GM20431 (cell line): ENCODE measurements at regions not wholly inside any gene's neighbourhood (a gene's known extent, or its start where the extent isn't known, plus 50 kb on each side); places are given as distances from the start of the nearest gene placed in this dataset.
"Not testable (repeated sequence)": the region's sequence is repeated elsewhere in the genome, so short reads cannot be mapped to it uniquely, and the experiment has no call there.

Experiments used
- in situ Hi-C: fragments of 300-500 bp; cut with MseI, MboI; formaldehyde crosslinking; loops from one replicate; pipeline ENCODE4 v1.15.0; 2020; ENCODE audit warnings: low sequenced_read_pairs; ENCODE audit not compliant: unreplicated experiment

DNA sequence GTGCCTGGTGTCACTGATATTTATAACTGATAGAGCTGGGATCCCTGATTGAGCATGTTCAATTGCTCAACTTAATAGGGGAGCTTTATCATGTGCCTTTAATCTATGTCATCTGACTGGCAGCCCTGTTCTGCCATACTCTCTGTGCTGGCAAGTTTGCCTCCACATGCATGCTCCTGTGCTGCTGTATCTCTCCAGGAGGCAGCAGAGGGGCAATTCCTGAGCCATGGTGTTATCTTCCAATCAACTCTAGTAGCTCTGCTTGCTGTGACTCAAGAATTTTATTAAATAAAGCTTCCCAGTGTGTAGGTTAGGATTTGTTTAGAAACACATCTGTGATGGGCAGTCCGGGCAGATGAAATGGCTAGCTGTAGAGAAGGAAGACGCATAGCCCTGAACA is 642.0 kb downstream of the KIF4B start:
- in situ Hi-C loops: no loop called here

DNA sequence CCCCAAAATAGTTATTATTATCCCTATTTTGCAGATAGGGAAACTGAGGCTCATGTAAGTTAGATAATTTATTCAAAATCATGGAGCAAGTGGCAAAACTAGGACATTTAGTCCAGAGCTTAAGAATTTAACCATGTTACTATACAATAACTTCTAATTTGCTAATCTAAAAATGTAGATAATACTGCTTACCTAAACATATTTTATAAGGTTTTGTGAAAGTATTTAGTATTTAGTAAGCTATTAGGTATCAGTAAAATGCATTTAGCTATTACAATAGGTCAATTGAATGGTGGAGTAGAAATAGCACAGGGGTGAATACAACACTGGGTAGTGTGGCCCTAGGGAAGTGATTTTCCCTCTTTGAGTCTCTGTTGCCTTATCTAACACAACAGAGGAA is 648.3 kb downstream of the KIF4B start:
- in situ Hi-C loops: no loop called here

DNA sequence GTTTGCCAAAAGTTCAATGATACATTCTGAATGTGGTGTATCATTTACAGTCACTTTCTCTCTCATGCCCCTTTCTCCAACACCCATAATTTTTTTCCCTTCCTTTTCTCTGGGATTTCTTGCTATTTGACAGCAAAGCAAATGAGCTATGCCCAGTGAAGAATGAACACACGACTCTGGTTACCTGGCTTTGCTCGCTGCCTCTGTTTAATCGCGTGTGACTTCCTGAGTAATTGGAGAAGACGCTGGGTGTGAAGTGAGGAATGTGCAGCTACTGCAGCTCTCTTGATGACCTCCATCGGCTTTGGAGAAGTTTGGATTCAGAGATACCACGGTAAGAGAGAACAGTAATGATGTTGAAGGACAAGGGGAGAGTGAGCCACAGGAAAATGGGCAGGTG is 651.8 kb downstream of the KIF4B start:
- in situ Hi-C loops: no loop called here

DNA sequence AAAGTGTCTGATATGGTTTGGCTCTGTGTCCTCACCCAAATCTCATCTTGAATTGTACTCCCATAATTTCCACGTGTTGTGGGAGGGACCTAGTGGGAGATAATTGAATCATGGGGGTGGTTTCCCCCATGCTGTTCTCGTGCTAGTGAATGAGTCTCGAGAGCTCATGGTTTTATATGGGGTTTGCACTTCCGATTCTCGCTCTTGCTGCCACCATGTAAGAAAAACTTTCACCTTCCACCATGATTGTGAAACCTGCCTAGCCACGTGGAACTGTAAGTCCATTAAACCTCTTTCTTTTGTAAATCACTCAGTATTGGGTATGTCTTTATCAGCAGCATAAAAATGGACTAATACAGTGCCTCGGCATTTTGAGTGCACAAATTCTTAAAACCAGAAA is 655.0 kb upstream of the SGCD start:
- in situ Hi-C loops: not testable (repeated sequence)

DNA sequence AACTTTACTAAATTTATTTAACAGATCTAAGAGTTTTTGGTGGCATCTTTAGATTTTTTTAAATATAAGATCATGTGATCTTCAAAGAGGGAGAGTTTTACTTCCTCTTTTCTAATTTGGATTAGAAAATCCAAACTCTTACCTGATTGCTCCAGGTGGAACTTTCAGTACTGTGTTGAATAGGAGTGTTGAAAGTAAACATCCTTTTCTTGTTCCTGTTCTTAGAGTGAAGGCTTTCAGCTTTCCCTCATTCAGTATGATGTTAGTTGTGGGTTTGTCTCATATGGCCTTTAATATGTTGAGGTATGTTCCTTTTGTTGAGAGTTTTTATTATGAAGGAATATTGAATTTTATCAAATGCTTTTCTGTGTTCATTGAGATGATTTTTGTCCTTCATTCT is 650.0 kb upstream of the SGCD start:
- in situ Hi-C loops: no loop called here

DNA sequence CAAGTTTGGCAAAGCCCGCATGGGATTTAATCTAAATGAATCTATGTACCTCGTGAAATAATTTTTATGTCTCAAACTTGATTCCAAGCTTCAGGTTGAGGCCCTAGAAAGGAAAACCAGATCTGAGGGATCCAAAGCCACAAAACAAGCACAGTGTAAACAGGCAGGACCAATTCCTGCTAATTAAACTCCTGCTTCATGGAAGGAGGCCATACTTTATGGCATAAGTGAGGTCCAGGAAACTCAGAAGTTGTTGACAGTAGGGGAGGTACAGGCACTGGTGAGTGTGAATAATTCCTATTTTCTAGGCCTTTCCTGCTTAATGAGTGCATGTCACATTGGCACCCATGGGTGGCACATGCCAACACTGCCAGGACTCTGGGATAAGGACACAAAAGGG is 648.6 kb upstream of the SGCD start:
- in situ Hi-C loops: no loop called here

DNA sequence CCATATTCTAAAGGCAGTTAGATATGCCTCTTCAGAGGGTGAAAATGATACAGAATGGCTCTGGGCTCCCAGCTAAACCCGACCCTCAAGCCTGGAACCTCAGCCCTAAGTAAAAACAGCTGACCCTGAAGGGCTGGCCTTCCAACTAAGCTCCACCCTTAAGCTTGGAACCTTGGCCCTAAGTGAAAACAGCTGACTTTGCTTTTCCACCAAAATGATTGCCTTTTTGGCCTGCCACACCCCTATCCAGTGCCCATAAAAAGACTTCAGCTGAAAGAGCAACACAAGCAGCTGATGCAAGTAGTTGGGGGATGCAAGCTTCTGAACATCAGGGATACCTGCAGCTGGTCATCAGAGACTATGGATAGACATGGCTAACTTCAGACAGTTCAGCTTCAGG is 647.4 kb upstream of the SGCD start:
- in situ Hi-C loops: no loop called here

DNA sequence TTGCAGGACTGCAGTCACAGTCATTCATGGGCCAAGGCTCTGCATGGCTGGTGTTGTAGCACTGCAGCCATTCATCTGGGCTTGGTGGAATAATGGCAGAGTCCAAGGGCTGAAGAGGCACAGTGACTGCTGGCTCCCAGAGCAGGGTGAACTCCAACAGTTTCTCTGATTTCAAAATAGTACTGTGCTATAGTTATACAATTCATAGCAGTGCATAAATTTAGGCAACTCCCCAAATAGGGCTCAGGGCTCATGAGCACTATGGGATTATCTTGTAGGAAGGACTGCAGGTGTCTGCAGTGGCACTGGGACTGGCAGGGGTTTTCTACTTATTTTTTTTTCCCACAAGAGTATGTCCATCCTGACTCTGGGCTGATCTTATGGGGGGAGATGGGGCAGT is 642.5 kb upstream of the SGCD start:
- in situ Hi-C loops: no loop called here

DNA sequence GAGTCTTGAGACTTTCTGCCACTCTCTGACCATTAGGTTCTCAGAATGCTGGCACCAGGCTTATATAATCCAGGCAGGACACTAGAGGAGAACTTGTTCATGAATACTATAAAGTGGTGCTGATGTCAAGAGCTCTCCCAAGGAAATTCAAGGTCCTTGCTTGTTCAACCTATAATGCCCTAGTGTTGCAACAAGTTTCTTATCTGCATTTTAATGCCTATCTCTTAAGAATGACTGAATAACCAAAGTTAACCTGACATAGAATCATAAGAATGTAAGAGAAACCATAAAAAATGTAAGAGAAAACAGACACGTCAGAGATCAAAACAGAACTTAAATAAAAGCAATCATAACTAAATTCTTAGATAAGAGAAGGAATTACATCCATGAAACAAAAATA is 640.8 kb upstream of the SGCD start:
- in situ Hi-C loops: no loop called here

DNA sequence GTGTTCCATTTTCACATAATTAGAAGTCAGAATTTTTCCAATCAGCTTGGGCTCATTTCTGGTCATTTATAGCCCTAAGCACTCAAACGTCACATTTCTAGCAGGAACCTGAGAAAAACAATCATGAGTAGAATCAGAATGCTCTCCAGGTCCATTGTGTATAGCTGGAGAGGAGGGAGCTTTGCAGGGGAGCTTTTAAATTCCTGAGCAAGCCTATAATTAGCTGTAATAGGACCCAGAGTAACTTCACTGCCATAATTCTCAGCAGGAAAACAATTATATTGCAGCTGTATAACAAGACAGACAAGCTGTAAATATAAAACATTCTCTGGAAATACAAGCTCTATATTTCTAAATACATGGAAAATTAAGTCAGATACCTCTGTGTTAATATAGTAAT is 637.6 kb upstream of the SGCD start:
- in situ Hi-C loops: no loop called here

DNA sequence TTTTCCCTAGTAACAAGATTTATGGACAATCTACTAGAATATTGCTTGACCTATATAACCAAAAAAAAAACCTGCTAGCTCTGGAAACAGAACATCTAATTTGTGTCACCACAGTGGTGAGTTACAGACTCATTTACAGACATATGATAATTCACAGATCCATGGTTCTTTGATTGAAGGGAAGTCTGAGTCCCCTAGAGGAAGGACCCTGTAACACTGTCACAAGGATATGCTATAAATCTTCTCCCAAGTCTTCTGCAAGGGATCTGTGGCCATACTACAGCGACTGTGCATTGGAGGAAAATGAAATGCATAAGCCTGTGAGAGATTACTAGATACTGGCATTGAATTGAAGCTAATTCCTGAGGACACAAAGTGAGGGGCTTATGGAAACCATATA is 630.6 kb upstream of the SGCD start:
- in situ Hi-C loops: no loop called here

DNA sequence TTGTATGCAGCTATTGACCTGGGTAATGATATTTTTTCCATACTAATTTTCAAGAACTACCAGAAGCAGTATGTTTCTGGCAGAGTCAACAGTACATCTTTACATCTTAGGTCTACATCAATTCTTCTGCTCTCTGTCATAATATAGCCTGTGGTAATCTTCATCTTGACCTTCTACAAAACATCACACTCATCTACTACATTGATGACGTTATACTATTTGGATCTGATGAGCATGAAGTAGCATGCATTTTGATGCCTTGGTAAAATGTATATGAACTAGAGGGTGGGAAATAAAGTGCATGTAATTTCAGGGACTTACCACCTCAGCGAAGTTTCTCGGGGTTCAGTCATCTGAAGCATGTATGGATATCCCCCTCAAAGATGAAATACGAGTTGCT is 629.7 kb upstream of the SGCD start:
- in situ Hi-C loops: no loop called here

DNA sequence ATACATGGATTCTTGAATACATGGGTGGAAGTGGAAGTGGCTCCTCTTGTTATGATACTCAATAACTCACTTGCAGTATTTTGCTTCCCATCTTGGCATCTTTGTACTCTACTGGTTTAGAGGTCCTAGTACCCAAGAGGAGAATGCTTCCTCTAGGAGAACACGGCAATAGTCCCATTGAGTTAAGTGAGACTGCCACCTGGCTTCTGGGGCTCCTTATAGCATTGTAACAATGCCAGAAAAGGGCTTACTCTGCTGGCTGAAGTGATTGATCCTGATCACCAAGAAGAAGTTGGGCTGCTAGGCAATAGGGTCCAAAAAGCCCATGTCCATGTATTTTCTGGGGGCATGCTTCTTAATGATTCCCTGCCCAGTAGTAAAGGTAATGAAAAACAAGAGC is 627.6 kb upstream of the SGCD start:
- in situ Hi-C loops: no loop called here

DNA sequence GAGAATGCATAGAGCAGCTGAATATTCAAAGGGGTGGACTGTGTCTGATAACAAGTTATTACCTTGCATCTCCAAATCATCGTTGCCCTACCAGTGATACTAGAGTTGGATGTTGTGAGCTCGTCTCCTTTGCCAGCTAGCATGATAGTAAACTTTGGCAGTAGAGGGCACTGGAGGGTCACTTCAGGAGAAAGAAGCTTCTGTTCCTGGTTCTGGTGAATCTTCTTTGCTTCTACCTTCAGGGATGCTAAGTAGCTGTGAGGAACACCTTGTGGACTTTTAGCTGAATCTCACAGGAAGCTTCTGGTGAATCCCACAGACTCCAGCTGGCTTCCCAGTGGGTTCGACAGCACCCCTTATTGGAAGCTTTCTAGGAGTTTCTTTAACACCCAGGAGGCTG is 626.6 kb upstream of the SGCD start:
- in situ Hi-C loops: no loop called here

DNA sequence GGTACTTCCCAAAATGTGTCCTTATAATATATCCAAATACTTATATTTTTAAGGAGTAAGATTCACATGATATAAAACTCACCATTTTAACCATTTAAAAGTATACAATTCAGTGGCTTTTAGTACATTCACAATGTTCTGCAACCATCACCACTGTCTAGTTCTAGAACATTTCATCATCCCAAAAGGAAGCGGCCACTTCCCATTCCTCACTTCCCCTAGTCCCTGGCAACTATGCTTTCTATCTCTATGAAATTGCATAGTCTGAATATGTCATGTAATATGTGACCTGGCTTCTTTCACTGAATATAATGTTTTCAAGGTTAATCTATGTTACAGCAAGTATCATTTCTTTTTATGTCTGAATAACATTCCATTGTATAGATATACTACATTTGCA is 615.1 kb upstream of the SGCD start:
- in situ Hi-C loops: no loop called here

DNA sequence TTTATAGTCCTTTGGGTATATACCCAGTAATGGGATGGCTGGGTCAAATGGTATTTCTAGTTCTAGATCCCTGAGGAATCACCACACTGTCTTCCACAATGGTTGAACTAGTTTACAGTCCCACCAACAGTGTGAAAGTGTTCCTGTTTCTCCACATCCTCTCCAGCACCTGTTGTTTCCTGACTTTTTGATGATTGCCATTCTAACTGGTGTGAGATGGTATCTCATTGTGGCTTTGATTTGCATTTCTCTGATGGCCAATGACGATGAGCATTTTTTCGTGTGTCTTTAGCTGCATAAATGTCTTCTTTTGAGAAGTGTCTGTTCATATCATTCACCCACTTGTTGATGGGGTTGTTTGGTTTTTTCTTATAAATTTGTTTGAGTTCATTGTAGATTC is 612.5 kb upstream of the SGCD start:
- in situ Hi-C loops: not testable (repeated sequence)

DNA sequence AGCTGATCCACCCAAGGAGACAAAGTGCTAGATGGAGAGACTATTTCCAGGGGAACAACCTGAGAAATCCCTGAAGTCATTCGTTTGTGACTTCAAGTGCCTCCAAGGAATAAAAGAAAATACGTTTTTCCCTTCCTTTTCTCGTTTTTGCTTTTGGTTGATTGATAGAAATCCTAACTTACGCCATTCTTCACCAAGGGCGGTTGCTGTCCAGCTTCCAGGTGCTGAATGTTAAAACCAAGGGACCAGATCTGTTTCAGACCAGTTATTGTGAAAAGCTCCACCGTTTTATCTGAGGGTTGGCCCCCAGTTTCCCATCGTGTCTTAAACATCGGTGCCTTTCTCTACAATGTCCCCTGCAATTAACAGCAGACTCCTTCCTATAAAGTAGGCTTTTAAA is 600.7 kb upstream of the SGCD start:
- in situ Hi-C loops: no loop called here

DNA sequence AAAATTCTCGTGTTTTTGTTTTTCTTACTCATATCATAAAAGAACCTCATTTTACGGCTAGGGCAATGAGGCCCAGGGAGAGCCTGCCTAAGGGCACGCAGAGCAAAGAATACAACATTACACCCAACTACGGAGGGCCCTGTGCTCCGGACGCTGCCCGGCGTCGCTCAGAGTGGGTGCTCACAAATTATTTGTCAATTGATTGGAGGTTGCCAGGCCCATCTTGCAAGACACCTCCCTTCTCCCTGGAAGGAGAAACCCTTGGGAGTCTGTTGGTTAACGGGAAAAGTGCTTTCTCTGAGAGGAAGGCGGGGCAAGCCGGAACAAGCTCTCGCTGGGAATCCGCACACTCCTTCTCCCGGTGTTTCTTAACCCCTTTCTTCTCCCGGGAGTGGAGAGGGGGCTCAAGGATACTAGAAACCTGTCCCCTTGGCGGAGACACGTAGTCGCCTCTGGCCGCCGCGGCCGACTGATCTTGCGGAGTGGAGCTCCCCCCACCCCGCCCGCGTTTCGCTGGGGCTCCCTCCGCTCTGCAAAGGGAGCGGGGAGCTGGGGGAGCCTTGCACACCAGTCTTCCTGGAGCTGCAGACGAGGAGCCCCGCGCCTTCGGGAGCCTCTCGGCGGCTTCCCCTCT is 599.3 kb upstream of the SGCD start:
- in situ Hi-C loops: no loop called here

DNA sequence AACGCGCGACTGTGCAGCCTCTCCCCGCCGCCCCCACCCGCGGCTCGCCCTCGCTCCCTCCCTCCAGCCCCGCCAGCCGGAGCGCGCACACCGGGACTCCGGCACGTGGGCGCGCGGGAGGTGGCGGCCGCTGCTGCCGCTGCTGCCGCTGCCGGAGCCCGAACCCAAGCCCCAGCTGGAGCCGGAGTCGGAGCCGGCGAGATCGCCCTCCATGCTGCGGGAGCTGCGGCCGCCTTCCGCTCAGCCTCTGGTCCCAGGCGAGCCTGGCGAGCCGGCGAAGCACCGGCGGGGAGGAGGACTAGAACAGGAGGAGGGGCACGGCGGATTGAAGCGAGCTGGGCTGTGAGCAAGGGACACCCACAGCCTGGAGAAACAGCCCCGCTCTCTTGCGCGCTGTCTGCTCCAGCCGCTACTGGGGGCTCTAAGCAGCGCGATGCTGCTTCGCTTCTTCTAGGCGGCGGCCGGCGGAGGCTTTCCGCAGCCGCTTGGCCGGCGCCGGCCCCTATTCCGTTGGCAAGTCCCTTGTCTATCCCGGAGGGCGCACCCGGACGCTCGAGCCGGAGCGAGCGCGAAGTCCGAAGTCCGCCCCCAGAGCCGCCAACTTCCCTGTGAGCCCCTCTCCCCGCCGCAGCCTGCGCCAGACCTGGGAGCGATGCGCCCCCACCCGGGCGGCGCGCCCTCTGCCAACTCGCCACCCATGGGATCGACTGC is 598.7 kb upstream of the SGCD start:
- in situ Hi-C loops: no loop called here

DNA sequence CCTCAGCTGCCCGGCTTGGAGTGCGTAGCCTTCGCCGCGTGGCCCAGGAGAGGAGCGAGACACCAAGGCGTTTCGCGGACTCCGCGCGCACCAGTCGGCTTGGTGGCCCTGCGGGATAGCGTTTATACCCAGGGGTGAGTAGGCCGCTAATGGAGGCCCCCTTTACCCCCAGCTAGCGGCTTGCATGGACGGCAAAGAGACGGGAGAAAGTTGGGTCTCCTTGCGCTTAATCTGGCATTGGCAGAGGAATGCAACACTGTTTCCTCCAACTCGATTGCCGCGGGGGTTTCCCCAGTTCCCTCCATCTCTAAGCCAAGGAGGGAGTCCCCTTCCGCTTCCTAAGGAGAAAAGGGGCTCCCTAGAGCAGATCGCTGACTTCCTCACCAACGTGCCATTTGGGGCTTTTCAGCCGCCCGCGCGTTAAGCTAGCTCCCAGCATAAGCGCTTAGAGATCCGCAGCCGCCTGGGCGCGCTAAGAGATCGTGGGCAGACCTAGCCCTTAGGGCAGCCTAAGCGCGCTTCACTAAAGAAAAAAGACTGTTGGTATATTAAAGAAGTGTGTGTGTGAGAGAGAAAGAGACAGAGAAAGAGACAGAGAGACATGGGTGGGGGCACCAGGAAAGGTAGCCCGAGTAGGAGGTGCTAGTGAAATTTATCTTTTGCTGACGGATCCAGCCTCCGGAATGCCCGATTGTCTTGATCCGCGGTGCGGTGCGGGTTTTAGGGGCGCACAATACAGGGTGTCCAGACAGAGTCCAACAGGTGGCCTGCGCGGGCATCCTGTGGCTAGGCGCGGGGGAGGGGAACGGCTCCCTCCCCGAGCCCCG is 597.9 kb upstream of the SGCD start:
- in situ Hi-C loops: no loop called here

DNA sequence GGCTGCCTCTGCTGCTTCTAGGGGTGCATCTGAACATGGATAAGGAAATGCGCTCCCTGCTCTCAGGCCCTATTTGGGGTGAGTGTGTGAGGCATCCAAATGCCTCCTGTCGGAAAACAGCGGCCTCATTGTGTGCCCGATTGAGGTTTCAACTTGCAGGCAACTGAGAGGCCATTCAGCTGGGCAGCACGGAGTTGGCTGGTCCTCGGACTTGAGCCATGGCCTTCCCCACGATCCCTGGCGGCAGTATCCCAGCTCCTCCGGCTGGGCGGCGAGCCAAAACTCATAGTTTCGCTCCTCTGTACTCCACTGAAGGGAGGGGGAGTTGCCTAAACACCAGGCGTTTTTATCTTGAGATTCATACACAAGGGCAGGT is 597.3 kb upstream of the SGCD start:
- in situ Hi-C loops: no loop called here
